H1 (cell line): ENCODE measurements at regions not wholly inside any gene's neighbourhood (a gene's known extent, or its start where the extent isn't known, plus 50 kb on each side); places are given as distances from the start of the nearest gene placed in this dataset.

Experiments
- BACH1 ChIP-seq: IDR thresholded peaks from 2 replicates; pipeline ENCODE4 v1.6.1; 2012; ENCODE audit warnings: low read length, improper control_type of control experiment
- CHD2 ChIP-seq: IDR thresholded peaks from 2 replicates; pipeline ENCODE4 v1.6.1; 2012; ENCODE audit warnings: low read length, improper control_type of control experiment
- POLR2A ChIP-seq, 2 experiments: IDR thresholded peaks; 1 replicate in 1 of 2; 2 replicates in 1 of 2; pipeline ENCODE4 v1.6.1; 2011; ENCODE audit warnings: low read depth in 2 of 2, low read length in 2 of 2, mild to moderate bottlenecking in 2 of 2; ENCODE audit errors: control extremely low read depth in 1 of 2
- RXRA ChIP-seq: IDR thresholded peaks from 2 replicates; pipeline ENCODE4 v1.6.1; 2011; ENCODE audit warnings: low read depth, mild to moderate bottlenecking, low read length, moderate library complexity; ENCODE audit not compliant: insufficient read depth

- no peak for TF ChIP-seq BACH1
- TF ChIP-seq POLR2A (IDR thresholded peaks at IDR 0.05; ENCODE audit: control extremely low read depth in 1 of 2, low read depth in 2 of 2, low read length in 2 of 2) = no peak
- no peak for TF ChIP-seq RXRA
- no peak for TF ChIP-seq CHD2
Observed at GRCh38 chr2:219733106-219733505, 105.7 kb downstream of the SLC4A3 start.
